ENCODE measurements at regions not wholly inside any gene's neighbourhood (a gene's known extent, or its start where the extent isn't known, plus 50 kb on each side); places are given as distances from the start of the nearest gene placed in this dataset.

DNA sequence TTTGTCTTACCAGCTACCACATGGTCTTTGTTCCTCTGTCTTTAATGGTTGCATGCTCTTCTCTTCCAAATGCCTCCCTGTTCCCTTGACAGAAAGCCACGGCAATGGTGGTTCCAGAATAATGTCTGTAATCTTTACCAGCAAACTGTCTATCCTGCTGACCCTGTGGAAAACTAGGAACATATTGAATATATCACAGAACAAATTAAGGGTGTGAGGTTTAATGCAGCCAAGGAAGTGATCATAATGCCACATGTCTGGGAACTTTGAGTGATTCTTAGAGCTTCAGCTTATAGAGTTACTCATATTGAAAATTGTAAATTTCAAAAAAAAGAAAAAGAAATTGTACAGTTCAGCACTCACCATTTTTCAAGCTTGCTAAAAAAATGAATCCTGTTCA lies 282.9 kb upstream of the RARB start:
- TF ChIP-seq, protein P1, sequence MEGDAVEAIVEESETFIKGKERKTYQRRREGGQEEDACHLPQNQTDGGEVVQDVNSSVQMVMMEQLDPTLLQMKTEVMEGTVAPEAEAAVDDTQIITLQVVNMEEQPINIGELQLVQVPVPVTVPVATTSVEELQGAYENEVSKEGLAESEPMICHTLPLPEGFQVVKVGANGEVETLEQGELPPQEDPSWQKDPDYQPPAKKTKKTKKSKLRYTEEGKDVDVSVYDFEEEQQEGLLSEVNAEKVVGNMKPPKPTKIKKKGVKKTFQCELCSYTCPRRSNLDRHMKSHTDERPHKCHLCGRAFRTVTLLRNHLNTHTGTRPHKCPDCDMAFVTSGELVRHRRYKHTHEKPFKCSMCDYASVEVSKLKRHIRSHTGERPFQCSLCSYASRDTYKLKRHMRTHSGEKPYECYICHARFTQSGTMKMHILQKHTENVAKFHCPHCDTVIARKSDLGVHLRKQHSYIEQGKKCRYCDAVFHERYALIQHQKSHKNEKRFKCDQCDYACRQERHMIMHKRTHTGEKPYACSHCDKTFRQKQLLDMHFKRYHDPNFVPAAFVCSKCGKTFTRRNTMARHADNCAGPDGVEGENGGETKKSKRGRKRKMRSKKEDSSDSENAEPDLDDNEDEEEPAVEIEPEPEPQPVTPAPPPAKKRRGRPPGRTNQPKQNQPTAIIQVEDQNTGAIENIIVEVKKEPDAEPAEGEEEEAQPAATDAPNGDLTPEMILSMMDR (conservative IDR thresholded peaks at IDR 0.05): no peak
- TF ChIP-seq ZFX (IDR thresholded peaks at IDR 0.05): no peak

Measured in C4-2B (cell line).